H1 (cell line): ENCODE measurements at regions not wholly inside any gene's neighbourhood (a gene's known extent, or its start where the extent isn't known, plus 50 kb on each side); places are given as distances from the start of the nearest gene placed in this dataset.

ENCODE experiments used
- CTBP2 ChIP-seq: IDR thresholded peaks from 2 replicates; pipeline ENCODE4 v1.7.0; 2011; ENCODE audit warnings: borderline replicate concordance, mild to moderate bottlenecking, moderate library complexity, mixed read lengths, low read length; ENCODE audit not compliant: insufficient read depth, insufficient read length
- RAD21 ChIP-seq, 2 experiments: IDR thresholded peaks in 1 of 2; conservative IDR thresholded peaks in 1 of 2; 2 replicates each; pipeline ENCODE4 v1.6.1; 2011; ENCODE audit warnings: low read depth in 2 of 2, low read length in 2 of 2, improper control_type of control experiment in 1 of 2, inconsistent platforms in 1 of 2, mild to moderate bottlenecking in 1 of 2, moderate library complexity in 1 of 2

GRCh38 chr2:19744456-19745199, 157.2 kb downstream of the TTC32 start (continued):
- TF ChIP-seq CTBP2, result no peak
- TF ChIP-seq RAD21 (IDR thresholded peaks at IDR 0.05 in 1 of 2, conservative IDR thresholded peaks at IDR 0.05 in 1 of 2; ENCODE audit: low read depth in 2 of 2, low read length in 2 of 2), result no peak
- TF ChIP-seq, all 59 proteins: peak for 0
